A673 (cell line): ENCODE measurements at regions not wholly inside any gene's neighbourhood (a gene's known extent, or its start where the extent isn't known, plus 50 kb on each side); places are given as distances from the start of the nearest gene placed in this dataset.
"Not testable (repeated sequence)": the region's sequence is repeated elsewhere in the genome, so short reads cannot be mapped to it uniquely, and the experiment has no call there.

ENCODE experiments used
- BruUV-seq: library from RNA; stranded (reverse); fragments of 400-500 nt; replicated peaks from 2 replicates; lab custom pipeline; 2021; lab: Mats Ljungman, UMichigan
- CTCF ChIA-PET: fragments of 300-600 bp; sonication (Branson Sonifier 250); formaldehyde crosslinking; loops from one replicate; lab custom pipeline; 2022; ENCODE audit warnings: antibody characterized with exemption; lab: Charles Lee
- POLR2A ChIA-PET: fragments of 300-600 bp; sonication (Branson Sonifier 250); formaldehyde crosslinking; loops from one replicate; lab custom pipeline; 2022; ENCODE audit warnings: antibody characterized with exemption; ENCODE audit not compliant: low non-redundant PET; lab: Charles Lee
- DNase-seq: peaks from one replicate; pipeline ENCODE4 v3.0.0-alpha.2; 2015; ENCODE audit warnings: low spot score
- H3K27ac ChIP-seq: fragments of 200-600 bp; sonication (generic); 2 replicates; pipeline ENCODE4 v1.5.1; 2016; ENCODE audit warnings: mixed run types, low read depth, mild to moderate bottlenecking, mixed read lengths, antibody characterized with exemption, low read length; ENCODE audit not compliant: poor library complexity, severe bottlenecking
- H3K27me3 ChIP-seq: fragments of 200-600 bp; sonication (generic); replicated peaks from 2 replicates; pipeline ENCODE4 v1.6.1; 2017; ENCODE audit warnings: mixed run types, low read depth, mild to moderate bottlenecking, mixed read lengths, antibody characterized with exemption, low read length; ENCODE audit not compliant: insufficient read depth, poor library complexity
- H3K36me3 ChIP-seq: fragments of 200-600 bp; sonication (generic); 2 replicates; pipeline ENCODE4 v1.6.1; 2016; ENCODE audit warnings: mixed run types, mild to moderate bottlenecking, mixed read lengths, antibody characterized with exemption, low read length; ENCODE audit not compliant: insufficient read depth, poor library complexity, severe bottlenecking
- H3K4me1 ChIP-seq: fragments of 200-600 bp; sonication (generic); 2 replicates; pipeline ENCODE4 v1.6.1; 2017; ENCODE audit warnings: mixed run types, mild to moderate bottlenecking, mixed read lengths, antibody characterized with exemption, low read length; ENCODE audit not compliant: insufficient read depth, poor library complexity, severe bottlenecking
- H3K4me3 ChIP-seq: fragments of 200-600 bp; sonication (generic); 2 replicates; pipeline ENCODE4 v1.5.1; 2016; ENCODE audit warnings: low read depth, mixed run types, mild to moderate bottlenecking, mixed read lengths, low read length; ENCODE audit not compliant: poor library complexity, severe bottlenecking
- H3K9me3 ChIP-seq: fragments of 200-600 bp; sonication (generic); 2 replicates; pipeline ENCODE4 v1.6.1; 2016; ENCODE audit warnings: mixed run types, low read depth, mild to moderate bottlenecking, mixed read lengths, antibody characterized with exemption, low read length; ENCODE audit not compliant: poor library complexity, severe bottlenecking
- EZH2 ChIP-seq: fragments of 200-600 bp; sonication (generic); IDR thresholded peaks from 2 replicates; pipeline ENCODE4 v1.6.1; 2017; ENCODE audit warnings: borderline replicate concordance, low read depth, mild to moderate bottlenecking, mixed read lengths, antibody characterized with exemption, low read length; ENCODE audit not compliant: poor library complexity, severe bottlenecking
- intact Hi-C: fragments of 100-400 bp; cut with micrococcal nuclease; formaldehyde crosslinking; loops from one replicate; pipeline ENCODE4 v1.10.0; 2022; ENCODE audit not compliant: unreplicated experiment
- TF ChIP-seq, protein P1 (sequence below): fragments of 300-800, 200-600 bp; sonication (generic); conservative IDR thresholded peaks from 2 replicates; pipeline ENCODE4 v1.5.1; 2017; ENCODE audit warnings: low read depth, mild to moderate bottlenecking, antibody characterized with exemption, low read length, moderate library complexity, mixed read lengths

DNA sequence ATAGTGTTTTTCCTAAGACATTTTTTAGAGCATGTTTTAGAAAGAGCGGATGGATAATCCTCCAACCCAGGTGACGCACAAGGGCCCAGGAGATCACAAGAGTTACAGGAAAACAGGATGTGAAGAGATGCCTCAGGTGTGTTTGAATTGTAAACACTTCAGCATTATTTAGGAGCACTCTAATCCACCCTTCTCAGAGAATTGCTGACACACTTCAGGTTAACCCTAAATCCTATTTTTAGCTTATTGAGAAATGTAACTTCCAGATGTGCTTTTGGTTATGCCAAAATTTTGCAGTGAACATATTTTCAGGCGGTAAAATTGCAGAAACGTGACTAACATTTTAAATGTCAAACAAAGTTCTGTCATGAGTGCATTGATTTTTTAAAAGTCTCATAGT is 755.4 kb upstream of the CTNND2 start:
- H3K4me3 ChIP-seq = no peak overlapping the region
- CTCF ChIA-PET = no interaction called here
- intact Hi-C loops = no loop called here
- peaks cover 32% of the 10 kb centered on the region for H3K9me3 ChIP-seq
- no peaks in the 10 kb centered on the region for H3K4me1 ChIP-seq
- no peaks in the 10 kb centered on the region for H3K27me3 ChIP-seq
- BruUV-seq = no TSS peak
- POLR2A ChIA-PET = no interaction called here
- DNase-seq = no peak
- TF ChIP-seq EZH2 = no peak
- TF ChIP-seq, protein P1, sequence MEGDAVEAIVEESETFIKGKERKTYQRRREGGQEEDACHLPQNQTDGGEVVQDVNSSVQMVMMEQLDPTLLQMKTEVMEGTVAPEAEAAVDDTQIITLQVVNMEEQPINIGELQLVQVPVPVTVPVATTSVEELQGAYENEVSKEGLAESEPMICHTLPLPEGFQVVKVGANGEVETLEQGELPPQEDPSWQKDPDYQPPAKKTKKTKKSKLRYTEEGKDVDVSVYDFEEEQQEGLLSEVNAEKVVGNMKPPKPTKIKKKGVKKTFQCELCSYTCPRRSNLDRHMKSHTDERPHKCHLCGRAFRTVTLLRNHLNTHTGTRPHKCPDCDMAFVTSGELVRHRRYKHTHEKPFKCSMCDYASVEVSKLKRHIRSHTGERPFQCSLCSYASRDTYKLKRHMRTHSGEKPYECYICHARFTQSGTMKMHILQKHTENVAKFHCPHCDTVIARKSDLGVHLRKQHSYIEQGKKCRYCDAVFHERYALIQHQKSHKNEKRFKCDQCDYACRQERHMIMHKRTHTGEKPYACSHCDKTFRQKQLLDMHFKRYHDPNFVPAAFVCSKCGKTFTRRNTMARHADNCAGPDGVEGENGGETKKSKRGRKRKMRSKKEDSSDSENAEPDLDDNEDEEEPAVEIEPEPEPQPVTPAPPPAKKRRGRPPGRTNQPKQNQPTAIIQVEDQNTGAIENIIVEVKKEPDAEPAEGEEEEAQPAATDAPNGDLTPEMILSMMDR = no peak
- no peaks in the 10 kb centered on the region for H3K36me3 ChIP-seq
- no peak overlapping the region for H3K27ac ChIP-seq

DNA sequence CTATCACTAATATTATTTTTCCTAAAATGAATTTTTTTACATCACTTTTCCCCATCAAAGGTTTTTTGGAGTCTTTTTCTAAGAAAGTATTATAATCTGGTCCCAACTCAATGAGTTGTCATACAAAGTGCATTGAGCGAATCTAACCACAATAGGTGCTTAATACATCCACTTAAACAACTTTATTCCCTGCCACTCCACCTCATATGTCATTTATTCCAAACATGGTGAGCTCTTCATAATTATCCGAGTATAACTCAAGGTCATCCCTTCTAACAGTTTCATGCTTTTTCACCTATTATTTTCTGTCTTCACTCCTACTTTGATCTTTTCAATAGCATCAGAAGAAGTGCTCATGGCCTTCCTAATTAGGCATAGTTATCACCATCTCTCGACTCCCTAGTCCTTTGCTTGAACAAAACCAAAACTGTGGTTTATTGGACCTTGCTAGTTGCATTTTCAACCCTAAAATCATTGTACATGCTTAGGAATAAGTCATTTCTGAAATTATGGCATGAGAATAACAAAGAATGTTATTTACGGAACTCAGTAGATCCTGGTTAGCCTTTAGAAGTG is 754.7 kb upstream of the CTNND2 start:
- no peak overlapping the region for H3K4me3 ChIP-seq
- H3K27me3 ChIP-seq = no peaks in the 10 kb centered on the region
- no peaks in the 10 kb centered on the region for H3K4me1 ChIP-seq
- TF ChIP-seq EZH2 = no peak
- TF ChIP-seq, protein P1 = no peak
- H3K9me3 ChIP-seq = peaks cover 32% of the 10 kb centered on the region
- H3K27ac ChIP-seq = no peak overlapping the region
- no TSS peak for BruUV-seq
- no peaks in the 10 kb centered on the region for H3K36me3 ChIP-seq
- no peak for DNase-seq
- ChIA-PET CTCF (no interaction called here), POLR2A (no interaction called here)
- intact Hi-C loops = no loop called here

DNA sequence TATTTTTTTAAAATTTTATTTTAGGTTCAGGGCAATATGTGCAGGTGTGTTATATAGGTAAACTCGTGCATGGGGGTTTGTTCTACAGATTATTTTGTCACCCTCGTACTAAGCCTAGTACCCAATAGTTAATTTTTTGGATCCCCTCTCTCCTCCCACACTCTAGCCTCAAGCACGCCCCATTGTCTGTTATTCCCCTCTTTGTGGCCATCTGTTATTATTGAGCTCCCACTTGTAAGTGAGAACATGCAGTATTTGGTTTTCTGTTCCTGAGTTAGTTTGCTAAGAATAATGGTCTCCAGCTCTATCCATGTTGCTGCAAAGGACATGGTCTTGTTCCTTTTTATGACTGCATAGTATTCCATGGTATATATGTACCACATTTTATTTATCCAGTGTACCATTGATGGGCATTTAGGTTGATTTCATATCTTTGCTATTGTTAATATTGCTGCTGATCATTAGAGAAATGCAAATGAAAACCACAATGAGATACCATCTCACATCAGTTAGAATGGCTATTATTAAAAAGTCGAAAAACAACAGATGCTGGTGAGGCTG is 753.7 kb upstream of the CTNND2 start:
- intact Hi-C loops, H3K27me3 ChIP-seq, CTCF ChIA-PET, H3K4me1 ChIP-seq, H3K4me3 ChIP-seq, DNase-seq, H3K36me3 ChIP-seq, POLR2A ChIA-PET, BruUV-seq, H3K27ac ChIP-seq: not testable (repeated sequence)
- peaks cover 29% of the 10 kb centered on the region for H3K9me3 ChIP-seq

DNA sequence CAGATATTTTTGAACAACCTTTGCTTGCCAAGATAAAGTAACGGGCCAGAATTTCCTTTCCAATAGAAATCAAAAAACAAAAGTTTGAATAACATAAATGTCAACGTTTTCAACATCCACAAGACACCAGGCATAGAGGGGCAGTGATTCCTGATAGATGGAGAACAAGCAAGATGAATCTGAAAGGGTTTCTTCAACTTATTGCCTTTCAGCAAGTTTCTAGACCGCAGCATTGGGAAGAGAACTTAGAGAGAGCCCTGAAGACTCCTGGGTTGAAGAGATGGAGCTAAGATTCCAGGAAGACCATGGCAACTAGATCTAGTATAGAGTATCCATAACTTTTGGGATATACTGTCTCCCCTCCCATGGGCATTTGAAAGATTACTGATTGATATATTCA is 751.4 kb upstream of the CTNND2 start:
- Histone ChIP-seq H3K4me1 (no peaks in the 10 kb centered on the region), H3K36me3 (no peaks in the 10 kb centered on the region), H3K9me3 (peaks cover 34% of the 10 kb centered on the region), H3K27ac (no peak overlapping the region), H3K27me3 (no peaks in the 10 kb centered on the region), H3K4me3 (no peak overlapping the region)
- ChIA-PET POLR2A (no interaction called here), CTCF (no interaction called here)
- TF ChIP-seq EZH2 = no peak
- TF ChIP-seq, protein P1 = no peak
- no peak for DNase-seq
- no TSS peak for BruUV-seq
- intact Hi-C loops = no loop called here
